ENCODE measurements at regions not wholly inside any gene's neighbourhood (a gene's known extent, or its start where the extent isn't known, plus 50 kb on each side); places are given as distances from the start of the nearest gene placed in this dataset.

DNA sequence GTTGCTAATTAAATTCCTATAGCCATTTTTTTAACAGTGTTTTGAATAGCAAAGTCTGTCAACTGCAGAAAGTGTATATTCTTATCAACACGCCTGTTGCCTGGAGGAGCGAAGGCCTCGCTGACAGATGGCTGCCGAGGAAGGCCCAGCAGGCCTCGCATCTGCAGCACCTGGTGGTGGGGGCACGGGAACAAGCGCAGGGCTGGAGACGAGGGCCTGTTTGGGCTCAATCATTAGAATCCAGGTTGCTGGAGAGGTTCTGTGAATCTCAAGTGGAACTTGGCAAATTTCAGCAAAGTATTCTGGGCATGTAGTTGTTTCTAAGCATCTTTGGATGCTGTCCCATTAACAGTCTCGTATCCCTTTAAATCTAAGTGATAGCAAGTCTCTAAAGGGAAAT lies 66.1 kb upstream of the FAM204A start:
- DNase-seq, result no peak

DNA sequence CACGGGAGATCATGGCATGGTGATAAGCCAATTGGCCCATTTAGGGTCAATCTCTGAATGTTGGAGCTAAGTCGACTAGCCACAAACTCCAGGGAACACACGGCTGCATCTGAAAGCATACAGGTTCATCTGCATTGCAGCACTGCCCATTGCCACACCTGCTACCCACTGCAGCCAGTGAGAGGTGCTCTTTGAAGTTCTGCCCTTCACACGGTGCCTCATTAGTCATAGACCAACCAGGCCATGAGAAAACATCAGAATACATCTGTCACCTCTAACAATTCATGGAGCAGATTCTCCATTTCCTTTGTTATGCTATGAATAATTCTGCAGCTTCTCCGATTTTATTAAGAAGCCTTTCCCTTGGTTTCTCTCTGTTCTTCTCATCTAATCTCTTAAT lies 65.7 kb upstream of the FAM204A start:
- no peak for DNase-seq

DNA sequence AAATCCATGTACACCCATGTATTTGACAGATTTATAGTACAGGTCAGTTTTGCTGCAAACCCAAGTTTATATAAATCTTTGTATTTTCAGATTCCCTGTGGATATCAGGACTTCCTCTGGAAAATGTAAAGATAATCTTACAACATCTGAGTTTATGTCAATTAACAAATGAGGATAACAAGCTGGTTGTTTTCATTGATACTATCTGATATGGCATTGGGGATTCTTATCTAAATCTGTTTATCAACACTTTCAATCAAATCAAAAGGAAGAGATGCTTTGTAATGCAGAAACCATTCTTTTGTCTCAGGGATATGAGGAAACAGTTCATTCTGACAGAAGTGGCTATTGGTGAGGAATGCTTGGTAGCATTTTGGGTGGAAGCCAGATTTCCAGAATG lies 64.9 kb upstream of the FAM204A start:
- DNase-seq, result no peak

DNA sequence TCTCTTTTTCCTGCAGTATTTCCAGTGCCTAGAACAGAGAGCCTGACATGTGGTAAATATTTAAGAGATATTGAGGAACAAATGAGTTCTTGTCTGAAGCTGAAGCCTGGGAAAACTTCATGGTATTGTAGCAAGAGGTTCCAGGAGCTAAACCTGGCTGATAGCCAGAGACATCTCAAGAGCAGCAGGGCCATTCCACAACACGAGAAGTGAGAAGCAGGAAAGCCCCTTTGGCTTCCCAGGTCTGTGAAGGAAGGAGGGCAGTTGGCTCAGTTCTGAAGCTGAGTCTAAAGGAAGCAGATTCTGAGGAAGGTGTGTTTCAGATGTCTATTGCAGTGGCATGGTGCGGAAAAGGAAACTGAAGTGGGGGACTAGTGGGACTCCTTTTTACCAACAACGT lies 63.8 kb upstream of the FAM204A start:
- no peak for DNase-seq

DNA sequence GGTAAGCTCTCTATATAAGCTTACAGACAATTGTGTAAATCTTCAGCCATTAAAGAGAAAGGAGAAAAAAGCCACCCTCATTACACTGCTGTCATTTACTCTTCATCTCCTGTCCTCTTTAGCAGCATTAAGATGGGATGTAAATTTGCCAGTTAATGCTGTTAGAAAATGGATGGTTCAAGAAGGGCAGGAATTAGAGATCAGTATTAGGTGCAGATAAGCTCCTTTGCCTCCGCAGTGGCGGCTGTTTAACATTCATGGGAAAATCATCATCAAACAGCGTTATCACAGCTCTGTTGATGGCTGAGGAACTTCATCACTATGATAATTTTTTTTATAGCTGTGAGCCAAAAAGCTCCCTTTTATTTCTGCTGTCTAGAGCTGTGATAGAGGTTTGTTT lies 61.8 kb upstream of the FAM204A start:
- DNase-seq, result no peak

DNA sequence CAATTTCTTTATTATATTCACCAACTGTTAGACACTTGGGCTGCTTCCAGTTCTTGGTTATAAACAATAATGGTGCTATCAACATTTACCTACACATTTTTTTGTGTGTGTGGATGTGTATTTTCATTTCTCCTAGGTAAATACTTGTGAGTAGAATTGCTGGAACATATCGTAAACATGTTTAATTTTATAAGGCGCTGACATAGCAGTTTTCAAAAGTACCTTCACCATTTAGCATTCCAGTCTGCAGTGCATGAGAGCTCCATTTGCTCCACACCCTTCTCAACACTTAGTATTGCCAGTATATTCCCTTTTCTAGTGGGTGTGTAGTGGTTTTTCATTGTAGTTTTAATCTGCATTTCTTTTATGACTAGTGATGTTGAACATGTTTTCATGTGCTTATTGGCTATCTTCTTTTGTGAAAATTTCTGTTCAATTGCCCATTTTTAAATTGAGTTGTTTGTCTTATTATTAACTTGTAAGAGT lies 59.6 kb upstream of the FAM204A start:
- no peak for DNase-seq

DNA sequence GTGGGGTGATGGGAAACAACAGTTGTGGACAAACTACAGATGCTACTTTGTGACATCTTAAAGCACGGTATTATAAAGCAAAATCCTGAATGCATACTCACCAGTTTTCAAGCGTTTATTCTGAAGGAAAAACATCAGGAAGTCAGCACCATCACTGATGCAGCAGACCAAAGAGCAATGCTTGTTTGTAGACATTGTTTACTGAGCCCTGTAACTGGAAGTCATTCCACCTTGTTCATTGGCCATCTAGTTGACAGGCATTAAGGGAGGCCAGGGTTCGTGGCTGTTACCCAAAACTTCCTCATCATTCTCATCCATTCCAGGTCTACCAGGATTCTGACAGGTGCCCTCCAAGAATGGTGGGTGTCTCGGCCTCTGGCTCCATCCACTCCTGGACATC lies 55.3 kb upstream of the FAM204A start:
- DNase-seq, result no peak

DNA sequence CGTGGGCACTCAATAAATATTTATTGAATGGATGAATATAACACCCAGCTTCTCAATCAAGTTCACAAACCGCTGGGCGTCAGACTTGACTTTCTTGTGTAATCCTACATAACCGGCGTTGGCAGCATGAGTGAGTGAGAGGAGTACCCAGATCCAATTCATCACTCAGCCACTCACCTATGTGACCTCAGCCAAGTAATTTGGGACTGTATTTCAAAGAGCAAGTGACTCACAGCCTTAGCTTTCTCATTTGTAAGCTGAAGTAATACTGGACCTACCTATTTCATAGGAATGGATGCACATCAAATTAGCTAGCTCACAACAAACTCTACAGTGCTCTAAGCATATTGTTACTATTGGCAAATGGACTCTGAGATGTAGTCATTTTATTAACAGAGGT lies 53.8 kb upstream of the FAM204A start:
- DNase-seq, result no peak

DNA sequence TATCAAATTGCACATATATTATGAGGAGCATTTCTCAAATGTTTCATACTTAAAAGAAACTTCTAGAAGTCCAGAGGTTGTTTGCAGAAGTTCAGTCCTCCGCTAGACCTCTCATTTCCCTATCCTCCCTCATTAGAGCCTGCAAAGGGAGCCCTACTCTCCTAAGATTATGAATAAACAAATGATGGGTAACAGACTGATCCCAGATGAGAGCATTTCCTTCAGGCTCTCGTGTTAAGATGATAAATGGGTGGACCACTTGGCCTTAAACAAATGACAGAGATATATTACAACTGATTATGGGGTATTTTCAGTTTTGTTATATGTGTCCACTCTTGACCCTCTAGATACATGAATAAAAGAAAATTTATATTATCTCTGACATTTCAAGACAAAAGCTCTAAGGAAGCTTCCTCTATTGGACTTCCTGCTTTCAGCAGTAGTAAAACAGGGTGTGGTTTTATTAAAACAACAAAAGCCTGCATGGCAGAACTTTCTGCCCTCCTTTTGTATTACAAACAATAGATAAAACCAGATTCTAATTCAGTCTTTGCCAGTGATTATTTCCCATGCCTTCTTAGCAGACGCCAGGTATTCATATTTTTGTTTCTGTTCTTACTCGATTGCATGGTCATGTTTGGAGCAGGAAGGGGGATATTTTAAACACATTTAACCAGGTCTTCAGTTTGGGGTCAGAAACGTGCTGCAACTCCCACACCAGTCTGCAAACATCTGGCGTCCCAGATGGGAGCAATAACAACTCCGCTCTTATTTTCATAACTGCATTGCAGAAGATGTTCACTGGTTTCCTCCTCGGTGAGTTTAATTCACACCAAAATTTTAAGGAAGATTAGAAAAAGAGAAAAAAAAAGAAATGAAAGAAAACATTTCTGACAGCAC lies 52.4 kb upstream of the FAM204A start:
- no peak for DNase-seq

DNA sequence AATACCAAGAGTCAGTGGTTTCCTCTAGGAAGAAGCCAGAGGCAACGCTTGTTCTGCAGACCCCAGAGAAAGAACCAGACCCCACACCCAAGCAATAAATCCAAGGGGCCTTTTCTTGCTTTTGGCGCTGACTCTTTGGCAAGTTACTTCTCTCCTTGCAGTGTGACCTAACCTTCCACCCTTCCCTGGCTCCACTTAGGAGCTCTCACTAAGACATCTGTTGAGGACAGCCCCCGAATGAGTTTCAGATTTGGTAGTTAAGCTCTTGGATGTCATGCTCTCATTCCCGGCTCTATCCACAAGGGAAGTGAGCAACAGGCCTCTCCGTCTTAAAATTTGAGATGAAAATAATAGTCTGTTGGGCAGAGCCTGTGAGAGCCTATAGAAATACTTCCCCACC lies 50.6 kb upstream of the FAM204A start:
- DNase-seq, result no peak

Data from activated CD8-positive, alpha-beta memory T cell treated with anti-CD3 and anti-CD28 coated beads, Interleukin-2, amount 50 U/mL, for 4 hours (primary cell).